ENCODE measurements at regions not wholly inside any gene's neighbourhood (a gene's known extent, or its start where the extent isn't known, plus 50 kb on each side); places are given as distances from the start of the nearest gene placed in this dataset.

GRCh38 chr15:88986949-88987590, 73.9 kb upstream of the MFGE8 start:
- Histone ChIP-seq H3K9me3 (ENCODE audit: control insufficient read depth, insufficient read depth, low read depth, low read length) (no peaks in the 10 kb centered on the region), H3K4me3 (ENCODE audit: low read depth, low read length) (no peak overlapping the region), H3K36me3 (ENCODE audit: control insufficient read depth in 2 of 2, insufficient read depth in 1 of 2, low read length in 2 of 2) (no peaks in the 10 kb centered on the region), H3K4me1 (ENCODE audit: control insufficient read depth, insufficient read depth, low read length) (peaks cover 5% of the 10 kb centered on the region; the same call in 1 of the 2 replicates), H3K27ac (ENCODE audit: extremely low read depth, low read depth, low read length) (no peak overlapping the region)
- CTCF ChIA-PET = interaction anchor here (3.1 kb wide), 1 partner anchor 82 kb away, joined by 11 read pairs; no protein-coding TSS in a partner anchor
- TF ChIP-seq ZNF155 (tag by site-specific recombination; IDR thresholded peaks at IDR 0.05) = no peak
- TF ChIP-seq ZFHX2 (tag by site-specific recombination; conservative IDR thresholded peaks at IDR 0.05) = peak; percentile 72
- 0 out of 2 replicates have a peak, but pooled peaks have one; percentile 44 for TF ChIP-seq EGR2 (tag by site-specific recombination; IDR thresholded peaks at IDR 0.05; ENCODE audit: low read depth)
- no peak for TF ChIP-seq ZNF133 (tag by site-specific recombination; IDR thresholded peaks at IDR 0.05)
- peak; percentile 59 for TF ChIP-seq ZNF341 (tag by site-specific recombination; IDR thresholded peaks at IDR 0.05; ENCODE audit: low read depth)
- no peak for TF ChIP-seq ZBTB20 (tag by site-specific recombination; IDR thresholded peaks at IDR 0.05)
- peak; percentile 33 for TF ChIP-seq GLIS2 (tag by site-specific recombination; IDR thresholded peaks at IDR 0.05)
- peak; percentile 49 for TF ChIP-seq ZIC2 (tag by site-specific recombination; IDR thresholded peaks at IDR 0.05)
- peak; percentile 29; the same call in 1 of the 2 replicates for TF ChIP-seq GLIS1 (tag by site-specific recombination; IDR thresholded peaks at IDR 0.05)
- TF ChIP-seq SP7 (tag by site-specific recombination; IDR thresholded peaks at IDR 0.05) = 0 out of 2 replicates have a peak, but pooled peaks have one; percentile 17
- POLR2A ChIA-PET = no interaction called here

DNA sequence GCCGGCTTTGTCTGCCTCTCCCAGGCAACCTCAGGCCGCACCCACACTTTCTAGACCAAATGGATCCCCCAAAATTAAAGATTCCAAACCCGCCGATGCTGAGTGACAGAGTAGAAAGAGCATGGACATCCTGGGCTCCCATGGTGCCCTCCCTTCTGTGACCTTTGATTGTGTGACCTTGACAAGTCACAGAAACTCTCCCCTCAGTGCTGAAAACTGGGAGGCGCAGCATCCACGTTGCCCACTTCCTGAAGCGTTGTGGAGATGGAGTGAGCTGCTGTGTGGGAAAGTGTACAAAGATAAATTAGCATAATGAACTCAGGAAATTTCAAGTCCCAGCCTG, 74.4 kb upstream of the MFGE8 start:
- CTCF ChIA-PET = interaction anchor here (0.6 to 3.1 kb wide), 2 partner anchors 16 to 83 kb away, joined by 3 to 11 read pairs; no protein-coding TSS in a partner anchor
- Histone ChIP-seq H3K36me3 (ENCODE audit: control insufficient read depth in 2 of 2, insufficient read depth in 1 of 2, low read length in 2 of 2) (no peaks in the 10 kb centered on the region), H3K4me3 (ENCODE audit: low read depth, low read length) (no peak overlapping the region), H3K27ac (ENCODE audit: extremely low read depth, low read depth, low read length) (no peak overlapping the region; the same call in 1 of the 2 replicates), H3K4me1 (ENCODE audit: control insufficient read depth, insufficient read depth, low read length) (peaks cover 5% of the 10 kb centered on the region; the same call in 1 of the 2 replicates), H3K9me3 (ENCODE audit: control insufficient read depth, insufficient read depth, low read depth, low read length) (no peaks in the 10 kb centered on the region)
- TF ChIP-seq, protein P1, sequence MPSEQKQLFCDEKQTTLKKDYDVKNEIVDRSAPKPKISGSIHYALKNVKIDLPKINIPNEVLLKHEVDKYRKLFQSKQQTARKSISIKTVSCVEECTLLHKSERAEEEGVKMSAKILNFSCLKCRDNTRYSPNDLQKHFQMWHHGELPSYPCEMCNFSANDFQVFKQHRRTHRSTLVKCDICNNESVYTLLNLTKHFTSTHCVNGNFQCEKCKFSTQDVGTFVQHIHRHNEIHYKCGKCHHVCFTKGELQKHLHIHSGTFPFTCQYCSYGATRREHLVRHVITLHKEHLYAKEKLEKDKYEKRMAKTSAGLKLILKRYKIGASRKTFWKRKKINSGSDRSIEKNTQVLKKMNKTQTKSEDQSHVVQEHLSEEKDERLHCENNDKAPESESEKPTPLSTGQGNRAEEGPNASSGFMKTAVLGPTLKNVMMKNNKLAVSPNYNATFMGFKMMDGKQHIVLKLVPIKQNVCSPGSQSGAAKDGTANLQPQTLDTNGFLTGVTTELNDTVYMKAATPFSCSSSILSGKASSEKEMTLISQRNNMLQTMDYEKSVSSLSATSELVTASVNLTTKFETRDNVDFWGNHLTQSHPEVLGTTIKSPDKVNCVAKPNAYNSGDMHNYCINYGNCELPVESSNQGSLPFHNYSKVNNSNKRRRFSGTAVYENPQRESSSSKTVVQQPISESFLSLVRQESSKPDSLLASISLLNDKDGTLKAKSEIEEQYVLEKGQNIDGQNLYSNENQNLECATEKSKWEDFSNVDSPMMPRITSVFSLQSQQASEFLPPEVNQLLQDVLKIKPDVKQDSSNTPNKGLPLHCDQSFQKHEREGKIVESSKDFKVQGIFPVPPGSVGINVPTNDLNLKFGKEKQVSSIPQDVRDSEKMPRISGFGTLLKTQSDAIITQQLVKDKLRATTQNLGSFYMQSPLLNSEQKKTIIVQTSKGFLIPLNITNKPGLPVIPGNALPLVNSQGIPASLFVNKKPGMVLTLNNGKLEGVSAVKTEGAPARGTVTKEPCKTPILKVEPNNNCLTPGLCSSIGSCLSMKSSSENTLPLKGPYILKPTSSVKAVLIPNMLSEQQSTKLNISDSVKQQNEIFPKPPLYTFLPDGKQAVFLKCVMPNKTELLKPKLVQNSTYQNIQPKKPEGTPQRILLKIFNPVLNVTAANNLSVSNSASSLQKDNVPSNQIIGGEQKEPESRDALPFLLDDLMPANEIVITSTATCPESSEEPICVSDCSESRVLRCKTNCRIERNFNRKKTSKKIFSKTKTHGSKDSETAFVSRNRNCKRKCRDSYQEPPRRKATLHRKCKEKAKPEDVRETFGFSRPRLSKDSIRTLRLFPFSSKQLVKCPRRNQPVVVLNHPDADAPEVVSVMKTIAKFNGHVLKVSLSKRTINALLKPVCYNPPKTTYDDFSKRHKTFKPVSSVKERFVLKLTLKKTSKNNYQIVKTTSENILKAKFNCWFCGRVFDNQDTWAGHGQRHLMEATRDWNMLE (tag by site-specific recombination; conservative IDR thresholded peaks at IDR 0.05; ENCODE audit: low read depth) = no peak
- TF ChIP-seq ZNF112 (tag by site-specific recombination; IDR thresholded peaks at IDR 0.05) (no peak), ZNF510 (tag by site-specific recombination; IDR thresholded peaks at IDR 0.05; ENCODE audit: insufficient replicate concordance) (no peak), ZNF843 (tag by site-specific recombination; IDR thresholded peaks at IDR 0.05) (no peak), BCL11A (tag by site-specific recombination; IDR thresholded peaks at IDR 0.05; ENCODE audit: low read depth) (no peak), ZNF623 (tag by site-specific recombination; IDR thresholded peaks at IDR 0.05) (no peak), ZNF324 (tag by site-specific recombination; IDR thresholded peaks at IDR 0.05) (no peak), ZNF626 (tag by site-specific recombination; IDR thresholded peaks at IDR 0.05) (no peak)
- POLR2A ChIA-PET = no interaction called here

Measured in HEK293 (cell line).